Keratinocyte (primary cell): ENCODE measurements at regions not wholly inside any gene's neighbourhood (a gene's known extent, or its start where the extent isn't known, plus 50 kb on each side); places are given as distances from the start of the nearest gene placed in this dataset.
"Not testable (repeated sequence)": the region's sequence is repeated elsewhere in the genome, so short reads cannot be mapped to it uniquely, and the experiment has no call there.

Experiments
- DNase-seq: peaks from one replicate; pipeline ENCODE4 v3.0.0-alpha.2; 2011; ENCODE audit warnings: low read depth, missing footprints, low spot score
- FAIRE-seq: peaks from 2 replicates; lab custom pipeline; 2011; peaks lifted over from hg19 to GRCh38; lab: Jason Lieb, UNC
- H2AFZ ChIP-seq: 2 replicates; pipeline ENCODE4 v1.6.0; 2012; ENCODE audit warnings: low read length, control low read depth, inconsistent platforms; ENCODE audit not compliant: control insufficient read depth
- H3K27ac ChIP-seq: 2 replicates; pipeline ENCODE4 v1.5.1; 2011; ENCODE audit warnings: low read length; ENCODE audit not compliant: control insufficient read depth, insufficient read depth
- H3K27me3 ChIP-seq: 3 replicates; pipeline ENCODE4 v1.6.0; 2011; ENCODE audit warnings: low read length; ENCODE audit not compliant: control insufficient read depth, insufficient read depth; ENCODE audit errors: extremely low read depth
- H3K36me3 ChIP-seq, 2 experiments: 2 replicates in 1 of 2; 3 replicates in 1 of 2; pipeline ENCODE4 v1.5.1; 2011; ENCODE audit warnings: low read length in 2 of 2, mild to moderate bottlenecking in 1 of 2; ENCODE audit not compliant: control insufficient read depth in 2 of 2, insufficient read depth in 2 of 2; ENCODE audit errors: extremely low read depth in 1 of 2
- H3K4me1 ChIP-seq: 3 replicates; pipeline ENCODE4 v1.5.1; 2011; ENCODE audit warnings: low read length; ENCODE audit not compliant: control insufficient read depth, insufficient read depth; ENCODE audit errors: extremely low read depth
- H3K4me2 ChIP-seq: 3 replicates; pipeline ENCODE4 v1.6.0; 2011; ENCODE audit warnings: low read depth, low read length; ENCODE audit not compliant: control insufficient read depth, insufficient read depth; ENCODE audit errors: extremely low read depth
- H3K4me3 ChIP-seq, 3 experiments: fragments of 200-600 bp in 1 of 3; sonication (generic) in 1 of 3; 2 replicates in 2 of 3; 3 replicates in 1 of 3; pipeline ENCODE4 v1.5.1; 2011 to 2016; ENCODE audit warnings: low read length in 3 of 3, mild to moderate bottlenecking in 3 of 3, control low read depth in 2 of 3, inconsistent platforms in 1 of 3, low read depth in 1 of 3, mixed read lengths in 1 of 3, mixed run types in 1 of 3, moderate library complexity in 1 of 3; ENCODE audit not compliant: control insufficient read depth in 2 of 3, insufficient read depth in 2 of 3; ENCODE audit errors: extremely low read depth in 1 of 3
- H3K79me2 ChIP-seq: 2 replicates; pipeline ENCODE4 v1.6.0; 2012; ENCODE audit warnings: low read length; ENCODE audit not compliant: control insufficient read depth, insufficient read depth
- H3K9ac ChIP-seq: 3 replicates; pipeline ENCODE4 v1.6.0; 2011; ENCODE audit warnings: low read length; ENCODE audit not compliant: control insufficient read depth, insufficient read depth; ENCODE audit errors: extremely low read depth
- H3K9me1 ChIP-seq: 3 replicates; pipeline ENCODE4 v1.6.0; 2011; ENCODE audit warnings: low read length; ENCODE audit not compliant: control insufficient read depth, insufficient read depth; ENCODE audit errors: extremely low read depth
- H3K9me3 ChIP-seq: 2 replicates; pipeline ENCODE4 v1.5.1; 2012; ENCODE audit warnings: low read depth, low read length; ENCODE audit not compliant: control insufficient read depth
- H4K20me1 ChIP-seq: 3 replicates; pipeline ENCODE4 v1.6.0; 2011; ENCODE audit warnings: low read length; ENCODE audit not compliant: control insufficient read depth, insufficient read depth; ENCODE audit errors: extremely low read depth
- dilution Hi-C: fragments of 300-500 bp; cut with MboI; formaldehyde crosslinking; loops from one replicate; pipeline ENCODE4 v1.7.0; 2020; ENCODE audit warnings: low sequenced_read_pairs; ENCODE audit not compliant: extremely low pct_ligation_motif_present

- H2AFZ ChIP-seq, H4K20me1 ChIP-seq, H3K36me3 ChIP-seq, H3K27me3 ChIP-seq, dilution Hi-C loops, FAIRE-seq, H3K4me3 ChIP-seq, H3K9ac ChIP-seq, H3K79me2 ChIP-seq, H3K4me1 ChIP-seq, H3K9me1 ChIP-seq, DNase-seq, H3K4me2 ChIP-seq, H3K9me3 ChIP-seq, H3K27ac ChIP-seq: not testable (repeated sequence)
Measured at GRCh38 chr2:95765925-95766910, 174.4 kb downstream of the TRIM43 start.

GRCh38 chr2:95767531-95767930 is 175.7 kb downstream of the TRIM43 start:
- FAIRE-seq, result not testable (repeated sequence)

GRCh38 chr2:95767950-95768349 is 176.1 kb downstream of the TRIM43 start:
- H3K4me3 ChIP-seq, H2AFZ ChIP-seq, H3K36me3 ChIP-seq, H3K4me1 ChIP-seq, dilution Hi-C loops, H3K27me3 ChIP-seq, DNase-seq, H3K79me2 ChIP-seq, H3K27ac ChIP-seq, H3K9me1 ChIP-seq, H3K9ac ChIP-seq, H3K9me3 ChIP-seq, H4K20me1 ChIP-seq, H3K4me2 ChIP-seq, FAIRE-seq: not testable (repeated sequence)

More at GRCh38 chr2:95767531-95767930, 175.7 kb downstream of the TRIM43 start:
- dilution Hi-C loops, H3K4me1 ChIP-seq, H3K36me3 ChIP-seq, H4K20me1 ChIP-seq, H3K27ac ChIP-seq, H3K27me3 ChIP-seq, H3K9ac ChIP-seq, DNase-seq, H2AFZ ChIP-seq, H3K4me2 ChIP-seq, H3K4me3 ChIP-seq, H3K9me3 ChIP-seq, H3K9me1 ChIP-seq, H3K79me2 ChIP-seq: not testable (repeated sequence)

GRCh38 chr2:95769256-95769655 is 177.5 kb downstream of the TRIM43 start:
- H3K36me3 ChIP-seq, H4K20me1 ChIP-seq, H3K4me2 ChIP-seq, H3K27me3 ChIP-seq, FAIRE-seq, H3K9ac ChIP-seq, H3K9me3 ChIP-seq, H2AFZ ChIP-seq, H3K9me1 ChIP-seq, H3K4me3 ChIP-seq, dilution Hi-C loops, H3K79me2 ChIP-seq, H3K4me1 ChIP-seq, DNase-seq, H3K27ac ChIP-seq: not testable (repeated sequence)

- H3K4me2 ChIP-seq, H3K79me2 ChIP-seq, H2AFZ ChIP-seq, H4K20me1 ChIP-seq, DNase-seq, H3K9me1 ChIP-seq, H3K36me3 ChIP-seq, dilution Hi-C loops, H3K27ac ChIP-seq, H3K4me1 ChIP-seq, H3K9me3 ChIP-seq, H3K9ac ChIP-seq, H3K27me3 ChIP-seq, H3K4me3 ChIP-seq, FAIRE-seq: not testable (repeated sequence)
Measured at GRCh38 chr2:95770726-95771125, 178.9 kb downstream of the TRIM43 start.
